Jurkat, Clone E6-1 (cell line): ENCODE measurements at regions not wholly inside any gene's neighbourhood (a gene's known extent, or its start where the extent isn't known, plus 50 kb on each side); places are given as distances from the start of the nearest gene placed in this dataset.

Experiments
- DNase-seq: peaks from one replicate; pipeline ENCODE4 v3.0.0-alpha.2; 2011; ENCODE audit warnings: low read depth, low spot score
- H3K4me3 ChIP-seq: 2 replicates; pipeline ENCODE4 v1.5.1; 2011; ENCODE audit warnings: mild to moderate bottlenecking, low read length, control low read depth, moderate library complexity

DNA sequence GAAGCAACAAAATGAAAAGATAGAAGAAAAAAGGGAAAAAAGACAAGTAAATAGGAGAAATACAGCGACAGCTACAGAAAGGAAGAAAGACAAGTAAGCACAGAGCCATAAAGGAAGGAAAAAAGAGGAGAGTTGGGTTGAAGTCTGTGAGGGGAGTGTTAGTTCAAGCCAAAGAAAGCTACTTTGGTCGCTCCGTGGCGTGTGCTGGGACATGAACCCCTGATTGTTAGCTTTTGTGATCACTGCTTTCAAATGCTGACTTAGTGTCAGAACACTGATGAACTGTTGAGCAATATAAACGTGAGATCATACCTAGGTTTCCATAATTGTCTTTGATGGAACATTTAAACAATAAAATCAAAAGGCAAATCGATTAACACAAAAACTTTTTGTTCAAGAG lies 370.1 kb downstream of the TMEM161B start:
- DNase-seq = no peak
- H3K4me3 ChIP-seq = no peak overlapping the region

DNA sequence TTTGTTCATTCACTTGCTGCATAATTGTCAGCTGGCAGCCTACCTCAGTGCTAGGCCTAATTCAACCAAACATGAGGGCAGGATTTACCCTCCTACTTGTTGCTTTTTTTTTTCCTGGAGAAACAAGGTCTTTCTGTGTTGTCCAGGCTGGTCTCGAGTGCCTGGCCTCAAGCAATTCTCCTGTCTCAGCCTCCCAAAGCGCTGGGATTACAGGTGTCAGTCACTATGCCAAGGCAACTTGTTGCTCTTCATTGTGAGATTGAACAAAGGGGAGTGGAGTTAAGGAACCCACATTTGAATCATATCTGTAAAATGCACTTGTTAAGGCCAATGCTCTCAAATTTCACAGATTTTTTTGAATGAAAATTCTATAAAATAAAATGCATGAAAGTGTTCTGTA lies 380.5 kb downstream of the TMEM161B start:
- H3K4me3 ChIP-seq = no peak overlapping the region

DNA sequence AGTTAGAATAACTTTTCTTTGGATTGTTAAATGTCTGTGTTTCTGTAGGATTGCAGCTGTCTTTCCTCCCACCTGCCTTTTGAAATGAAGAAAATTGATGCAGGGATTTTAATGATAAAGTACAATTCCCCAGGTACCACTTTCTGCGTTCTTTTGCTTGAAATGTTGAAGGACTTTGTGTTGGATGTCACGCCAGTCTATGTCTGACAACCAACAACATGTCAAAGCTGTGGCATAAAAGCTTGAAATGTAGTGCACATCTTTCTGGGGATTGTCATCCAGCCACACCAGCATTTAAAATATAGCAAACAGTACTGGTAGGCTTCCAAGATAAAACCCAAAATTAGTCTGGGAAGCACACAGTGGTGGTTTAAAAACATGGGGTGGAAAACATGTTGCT lies 381.4 kb downstream of the TMEM161B start:
- no peak overlapping the region for H3K4me3 ChIP-seq
- no peak for DNase-seq

More for the DNA sequence above, 380.5 kb downstream of the TMEM161B start:
- no peak for DNase-seq

DNA sequence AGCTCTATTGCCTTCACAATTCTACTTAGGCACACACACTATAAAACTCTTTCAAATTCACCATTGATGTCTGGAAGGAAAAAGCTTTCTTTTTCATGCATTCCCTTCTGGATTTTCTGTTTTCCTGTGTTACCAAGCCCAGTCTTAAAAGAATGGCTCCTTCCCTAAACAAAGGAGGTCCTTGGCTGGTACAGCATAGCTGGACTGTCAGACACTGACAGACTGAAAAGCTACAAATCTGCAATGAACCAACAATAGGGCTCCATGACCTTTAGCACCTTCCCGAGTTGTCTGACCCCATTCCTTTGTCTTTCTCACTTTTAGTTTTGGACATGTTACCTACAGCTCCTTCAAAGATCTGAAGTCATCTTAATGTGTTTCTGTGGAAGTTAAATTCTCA lies 382.5 kb downstream of the TMEM161B start:
- no peak overlapping the region for H3K4me3 ChIP-seq
- DNase-seq = no peak

DNA sequence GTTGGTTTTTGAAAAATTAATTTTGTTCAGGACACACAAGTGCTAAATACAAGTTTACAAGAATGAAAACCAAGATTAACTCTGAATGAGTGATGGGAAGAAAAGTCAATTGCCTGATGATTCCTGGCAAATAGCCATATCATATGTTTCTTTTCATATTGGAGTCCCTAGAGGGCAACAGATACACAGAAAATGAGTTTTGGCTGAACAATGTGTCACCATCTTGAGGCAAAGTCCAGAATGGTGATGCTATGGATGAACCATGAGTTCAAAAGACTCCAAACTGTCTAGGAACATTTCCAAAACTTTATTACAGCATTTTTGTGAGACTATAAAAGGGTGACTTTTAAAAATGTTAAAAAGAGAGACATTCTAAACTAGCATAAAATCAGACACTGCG lies 382.9 kb downstream of the TMEM161B start:
- no peak for DNase-seq
- no peak overlapping the region for H3K4me3 ChIP-seq

DNA sequence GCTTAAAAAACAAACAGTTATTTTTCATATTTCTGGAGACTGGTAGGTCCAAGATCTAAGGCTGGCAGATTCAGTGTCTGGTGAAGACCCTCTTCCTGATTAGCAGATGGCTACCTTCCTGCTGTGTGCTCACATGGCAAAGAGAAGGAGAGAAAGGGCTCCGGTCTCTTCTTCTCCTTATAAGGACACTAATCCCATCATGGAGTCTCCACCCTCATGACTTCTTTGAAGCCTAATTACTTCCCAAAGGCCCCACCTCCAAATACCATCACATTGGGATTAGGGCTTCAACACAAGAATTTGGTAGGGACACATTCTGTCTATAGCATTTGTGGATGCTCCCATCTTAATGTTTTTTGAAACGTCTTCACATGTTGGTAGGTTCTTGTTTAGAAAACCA lies 391.1 kb downstream of the TMEM161B start:
- no peak overlapping the region for H3K4me3 ChIP-seq
- no peak for DNase-seq

DNA sequence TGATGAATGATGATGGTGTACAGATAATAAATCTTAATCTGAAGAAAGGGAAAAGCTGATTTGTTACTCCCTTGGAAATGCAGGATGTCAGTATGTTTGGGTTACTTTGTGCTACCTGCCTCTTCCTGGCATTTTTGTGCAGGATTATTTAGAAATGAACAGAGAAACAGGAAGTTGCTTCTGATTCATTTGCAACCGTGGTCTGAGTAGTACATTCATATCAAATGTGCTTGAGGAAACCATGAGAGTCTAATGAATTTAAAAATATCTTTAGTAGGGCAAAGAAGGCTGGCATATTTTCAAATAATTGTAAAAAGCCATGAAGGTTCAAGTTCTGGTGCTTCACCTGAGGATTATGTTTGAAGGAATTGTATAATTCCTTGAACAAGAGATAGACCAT lies 391.6 kb downstream of the TMEM161B start:
- DNase-seq = no peak
- H3K4me3 ChIP-seq = no peak overlapping the region

DNA sequence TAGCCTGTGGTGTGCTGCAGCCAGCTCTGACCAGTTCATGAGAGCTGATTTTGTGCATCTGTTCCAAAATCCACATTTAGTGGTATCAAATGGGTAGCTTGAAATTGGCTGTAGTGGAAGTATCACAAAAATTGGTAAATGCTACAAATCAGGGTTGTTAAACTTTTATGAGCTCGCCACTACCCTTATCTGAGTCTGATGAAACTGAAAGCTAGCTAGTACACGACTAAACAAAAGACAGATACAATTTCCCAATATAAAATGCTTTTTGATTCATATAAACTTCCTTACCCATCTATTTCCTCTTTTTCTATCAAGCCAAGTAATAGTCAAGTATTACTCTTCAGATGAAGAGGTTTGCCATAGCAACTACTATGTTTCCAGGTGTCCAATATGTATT lies 392.0 kb downstream of the TMEM161B start:
- DNase-seq = no peak
- H3K4me3 ChIP-seq = no peak overlapping the region

DNA sequence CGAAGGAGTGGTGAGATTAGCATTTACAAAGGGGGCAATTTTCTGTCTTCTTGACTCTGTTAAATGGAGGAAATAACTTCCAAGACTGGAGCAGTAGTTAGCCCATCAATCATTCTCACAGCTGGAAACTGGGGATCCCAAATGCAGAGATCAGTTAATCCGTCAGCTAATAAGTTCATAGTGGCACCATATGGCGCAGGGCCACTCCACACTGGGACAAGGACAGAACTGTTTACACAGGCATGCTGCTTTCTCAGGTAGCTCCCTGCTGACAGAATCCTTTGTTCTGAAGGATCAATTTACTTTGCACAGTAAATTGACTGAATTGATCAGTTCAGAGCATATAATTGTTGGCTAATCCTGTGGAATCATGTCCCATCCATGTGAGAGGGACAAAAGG lies 395.7 kb downstream of the TMEM161B start:
- no peak for DNase-seq
- no peak overlapping the region for H3K4me3 ChIP-seq

DNA sequence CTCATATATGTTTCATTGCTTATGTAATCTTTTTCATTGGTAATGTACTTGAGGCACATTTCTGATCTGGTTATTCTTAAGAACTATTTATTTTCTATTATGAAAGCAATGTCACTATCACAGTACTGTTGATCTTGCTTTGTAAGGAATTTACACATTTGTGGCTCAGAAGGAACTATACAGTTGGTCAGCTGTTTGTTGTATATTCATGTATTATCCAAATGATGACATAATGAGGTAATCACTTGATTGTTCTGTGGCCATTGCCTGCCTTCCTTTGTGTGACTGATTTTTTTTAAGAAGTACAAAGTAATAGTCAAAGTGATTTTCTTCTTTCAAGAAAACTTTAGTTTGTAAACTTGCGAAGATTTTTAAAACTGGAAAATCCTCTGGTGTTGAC lies 399.9 kb downstream of the TMEM161B start:
- DNase-seq = no peak
- no peak overlapping the region for H3K4me3 ChIP-seq

DNA sequence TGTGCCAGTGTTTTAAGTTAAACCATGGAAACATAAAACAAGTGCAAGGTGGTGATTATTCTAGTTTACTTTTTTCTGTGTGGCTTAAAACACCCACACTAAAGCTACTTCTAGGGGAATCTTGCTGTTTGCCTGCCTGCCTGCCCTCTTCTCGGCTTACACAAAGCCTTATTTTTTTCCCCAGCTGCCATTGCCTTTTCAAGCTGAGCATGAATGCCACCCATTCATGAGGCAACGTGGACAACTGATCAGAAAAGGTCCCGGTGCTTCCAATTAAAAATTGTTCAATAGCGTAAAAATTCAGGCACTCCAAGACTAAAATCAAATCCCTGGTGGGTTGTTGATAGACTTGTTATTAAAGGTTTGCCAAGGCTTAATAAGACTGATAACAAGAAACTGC lies 401.4 kb downstream of the TMEM161B start:
- DNase-seq = no peak
- no peak overlapping the region for H3K4me3 ChIP-seq

DNA sequence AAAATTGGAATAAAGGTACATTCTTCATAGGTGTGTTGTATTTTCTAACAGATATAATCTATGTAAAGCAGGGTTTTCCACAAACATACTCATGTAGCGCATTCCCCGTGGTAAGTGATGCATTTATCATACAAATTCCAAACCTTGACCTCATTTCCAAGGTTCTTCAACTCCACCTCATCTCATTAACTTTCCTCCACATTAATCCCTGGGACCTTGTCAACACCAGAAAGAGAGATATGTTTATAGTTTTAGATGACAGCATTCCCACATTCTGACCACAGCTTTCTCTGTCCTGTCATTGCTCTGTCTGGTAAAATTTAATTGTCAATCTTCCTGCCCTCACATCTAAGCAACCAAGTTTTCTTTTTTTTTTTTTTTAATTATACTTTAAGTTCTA lies 415.1 kb downstream of the TMEM161B start:
- DNase-seq = no peak
- H3K4me3 ChIP-seq = no peak overlapping the region

DNA sequence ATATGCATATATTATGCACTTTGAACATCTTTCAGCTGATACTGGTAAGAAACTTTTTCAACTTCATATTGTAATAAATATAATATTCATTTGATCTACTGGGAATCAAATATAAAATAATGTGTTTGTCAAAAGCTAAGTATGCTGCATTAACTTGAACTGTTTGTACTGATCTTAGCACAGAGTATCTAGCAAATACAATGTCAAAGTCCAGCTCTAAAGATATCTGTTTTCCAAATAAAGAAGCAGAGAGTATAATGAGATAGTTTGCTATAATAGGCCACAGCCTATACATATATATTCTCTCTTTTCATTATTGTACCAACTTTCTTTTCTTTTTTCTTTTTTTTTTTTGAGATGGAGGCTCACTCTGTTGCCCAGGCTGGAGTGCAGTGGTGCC lies 417.0 kb downstream of the TMEM161B start:
- H3K4me3 ChIP-seq = no peak overlapping the region
- DNase-seq = no peak

DNA sequence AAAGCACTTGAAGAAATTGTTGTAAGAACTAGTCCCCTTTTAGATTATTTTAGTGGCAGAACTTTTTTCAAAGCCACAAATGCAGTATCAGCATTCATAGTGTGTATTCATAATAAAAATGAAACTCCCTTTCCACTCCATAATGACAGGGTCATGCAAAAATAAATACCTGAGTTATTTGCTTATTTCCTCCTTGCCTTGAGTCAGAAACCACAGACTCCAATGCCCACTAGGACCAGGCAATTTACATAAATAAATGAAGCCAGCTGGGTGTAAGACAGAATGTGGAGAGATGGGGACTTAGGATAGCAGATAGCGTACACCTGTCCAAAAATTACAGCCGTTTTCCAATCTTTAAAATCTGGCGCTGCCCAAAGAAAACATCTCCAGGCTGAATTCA lies 417.8 kb downstream of the TMEM161B start:
- H3K4me3 ChIP-seq = no peak overlapping the region
- DNase-seq = no peak

DNA sequence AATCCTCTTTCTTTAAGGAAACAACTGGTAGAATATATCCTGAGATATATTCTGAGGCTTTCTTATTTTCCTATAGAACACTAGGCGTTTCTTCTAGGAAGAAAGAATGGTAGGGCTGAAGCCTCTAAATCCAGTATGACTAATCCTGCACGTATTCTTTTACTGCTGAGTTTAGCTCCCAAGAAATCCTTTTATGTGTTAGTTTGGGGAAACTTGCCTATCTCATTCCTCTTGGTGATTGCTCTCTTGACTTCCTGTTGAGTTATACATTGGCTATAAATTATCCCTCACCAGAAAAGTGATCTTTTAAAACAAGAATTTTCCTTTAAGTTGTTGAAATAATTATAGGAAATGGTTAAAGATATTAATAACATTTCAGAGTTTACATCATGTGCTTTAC lies 422.9 kb downstream of the TMEM161B start:
- H3K4me3 ChIP-seq = no peak overlapping the region
- no peak for DNase-seq

DNA sequence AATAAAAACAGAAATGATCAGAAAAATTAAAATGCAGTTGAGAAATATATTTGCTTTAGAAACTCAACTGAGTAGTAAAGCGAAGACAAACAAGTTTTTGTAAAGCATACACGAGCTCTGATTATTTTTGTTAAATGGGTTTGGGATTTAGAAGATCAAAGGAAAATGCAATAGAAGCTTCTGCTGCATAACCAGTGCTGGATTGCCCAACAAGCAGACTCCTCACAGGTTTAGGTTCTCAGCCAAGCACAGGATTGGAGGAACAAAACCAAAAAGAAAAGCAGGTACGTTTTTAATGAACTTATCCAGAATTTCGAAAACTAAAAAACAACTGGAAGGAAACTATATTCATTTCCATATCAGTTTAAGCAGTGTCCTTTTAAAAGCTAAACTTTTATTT lies 423.8 kb downstream of the TMEM161B start:
- DNase-seq = no peak
- H3K4me3 ChIP-seq = no peak overlapping the region

DNA sequence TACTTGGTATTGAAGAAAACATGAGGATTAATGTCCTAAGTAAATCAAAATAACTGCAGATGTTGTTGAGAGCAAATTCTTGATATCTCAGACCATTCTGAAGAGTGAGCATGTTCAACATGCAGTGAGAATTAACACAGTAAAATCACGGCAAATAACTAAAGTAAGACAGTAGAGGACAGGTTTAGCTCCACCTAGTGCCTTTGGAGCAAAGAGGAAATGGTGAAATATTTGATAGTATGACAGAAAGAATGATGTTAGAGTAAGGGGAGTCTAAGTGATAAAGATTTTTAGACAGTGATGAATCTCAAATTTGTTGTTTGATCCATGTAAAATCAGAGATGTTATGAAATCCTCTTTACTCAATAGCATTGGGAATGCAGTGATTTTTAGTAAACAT lies 424.2 kb downstream of the TMEM161B start:
- DNase-seq = no peak
- H3K4me3 ChIP-seq = no peak overlapping the region

DNA sequence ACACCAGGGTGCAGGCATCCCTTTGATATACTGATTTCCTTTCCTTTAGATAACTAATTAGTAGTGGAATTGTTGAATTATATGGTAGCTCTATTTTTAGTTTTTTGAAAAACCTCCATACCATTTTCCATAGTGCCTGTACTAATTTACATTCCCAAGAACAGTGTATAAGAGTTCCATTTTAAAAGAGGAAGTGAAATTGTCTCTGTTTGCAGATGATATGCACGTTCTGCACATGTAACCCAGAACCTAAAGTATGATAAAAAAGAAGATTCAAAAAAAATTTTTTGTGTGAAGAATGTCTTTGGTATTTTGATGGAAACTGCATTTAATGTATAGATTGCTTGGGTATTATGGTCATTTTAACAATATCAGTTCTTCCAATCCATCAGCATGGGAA lies 424.0 kb upstream of the CCNH start:
- DNase-seq = no peak
- no peak overlapping the region for H3K4me3 ChIP-seq

DNA sequence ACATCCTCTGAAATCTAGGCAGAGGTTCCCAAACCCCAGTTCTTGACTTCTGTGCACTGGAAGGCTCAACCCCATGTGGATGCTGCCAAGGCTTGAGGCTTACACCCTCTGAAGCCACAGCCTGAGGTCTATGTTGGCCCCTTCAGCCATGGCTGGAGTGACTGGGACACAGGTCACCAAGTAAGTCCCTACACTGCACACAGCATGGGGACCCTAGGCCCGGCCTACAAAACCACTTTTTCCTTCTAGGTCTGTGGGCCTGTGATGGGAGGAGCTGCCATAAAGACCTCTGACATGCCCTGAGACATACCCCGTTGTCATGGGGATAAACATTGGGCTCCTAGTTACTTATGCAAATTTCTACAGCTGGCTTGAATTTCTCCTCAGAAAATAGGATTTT lies 418.8 kb upstream of the CCNH start:
- no peak overlapping the region for H3K4me3 ChIP-seq
- DNase-seq = no peak

DNA sequence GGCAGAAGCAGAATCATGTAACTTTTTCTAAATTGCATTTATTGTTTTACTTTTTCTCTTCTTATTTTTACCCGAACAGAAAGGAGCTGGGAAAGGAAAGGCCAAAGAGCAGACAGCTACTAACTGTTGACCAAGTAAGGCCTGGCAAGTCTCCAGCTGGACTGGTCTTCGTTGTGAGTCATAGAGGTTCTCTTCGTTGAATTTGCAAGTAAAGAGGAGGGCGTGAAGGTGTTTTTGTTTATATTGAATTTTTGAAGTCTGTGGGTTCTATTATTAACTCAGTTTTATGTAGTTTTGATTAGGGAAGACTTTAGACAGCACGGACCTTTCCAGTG lies 416.5 kb upstream of the CCNH start:
- no peak overlapping the region for H3K4me3 ChIP-seq
- DNase-seq = no peak

DNA sequence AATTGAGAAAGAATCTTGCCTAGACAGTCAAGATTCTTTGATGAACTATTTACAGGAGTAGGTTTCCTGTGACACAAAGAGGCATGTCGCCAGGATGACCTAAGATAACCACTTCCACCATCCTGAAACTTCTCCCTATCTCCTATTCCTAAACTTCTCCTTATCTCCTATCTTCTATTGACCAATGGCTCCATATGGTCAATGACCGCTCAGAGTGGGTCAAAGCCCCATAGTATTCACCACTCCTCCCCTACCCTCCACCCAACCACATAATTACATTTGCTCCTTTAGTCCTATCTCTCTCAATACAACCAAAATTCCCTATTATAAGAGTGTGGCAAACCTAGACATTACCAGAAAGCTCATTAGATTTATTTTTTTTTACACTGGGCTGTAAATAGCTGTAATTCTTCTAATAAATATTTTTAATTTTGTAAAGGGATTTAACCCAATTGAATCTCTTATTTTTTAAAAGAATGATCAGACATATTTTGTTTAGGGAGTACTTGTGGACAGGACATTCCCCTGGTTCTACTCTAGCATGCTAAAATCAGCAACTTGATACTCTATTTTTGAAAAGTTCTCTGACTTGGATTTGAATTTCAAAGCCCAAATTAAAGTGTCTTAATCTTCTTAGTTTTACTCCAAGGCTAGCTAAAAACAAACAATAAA lies 416.0 kb upstream of the CCNH start:
- no peak for DNase-seq
- no peak overlapping the region for H3K4me3 ChIP-seq

DNA sequence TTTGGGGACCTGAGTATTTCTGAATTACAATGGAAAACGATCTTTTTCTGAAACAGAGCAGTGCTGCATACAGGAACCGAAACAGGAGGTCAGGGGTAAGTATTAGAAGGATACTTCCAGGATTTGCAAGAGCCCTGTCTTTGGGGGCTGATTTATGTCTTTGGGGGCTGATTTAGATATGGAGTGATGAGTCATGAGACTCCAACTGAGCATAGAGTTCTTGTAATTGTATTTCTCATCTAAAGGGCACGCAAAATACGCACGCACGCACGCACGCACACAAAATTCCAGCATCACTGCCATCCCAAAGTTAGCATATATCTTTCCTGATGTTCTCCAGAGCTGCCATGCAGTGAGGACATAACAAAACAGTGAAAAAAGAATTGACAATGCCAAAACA lies 414.8 kb upstream of the CCNH start:
- no peak for DNase-seq
- no peak overlapping the region for H3K4me3 ChIP-seq
